ENCODE measurements at regions not wholly inside any gene's neighbourhood (a gene's known extent, or its start where the extent isn't known, plus 50 kb on each side); places are given as distances from the start of the nearest gene placed in this dataset.

- Mint-ChIP-seq H3K27me3 (ENCODE audit: low read depth) (peaks cover 7% of the 10 kb centered on the region), H3K4me1 (no peaks in the 10 kb centered on the region), H3K27ac (no peak overlapping the region), H3K4me3 (no peak overlapping the region), H3K9me3 (peaks cover 3% of the 10 kb centered on the region), H3K36me3 (ENCODE audit: low read depth) (no peaks in the 10 kb centered on the region)
- no peak for TF ChIP-seq CTCF (IDR thresholded peaks at IDR 0.05; ENCODE audit: unreplicated experiment in 3 of 3)
These were observed 364.7 kb downstream of the PTPRU start for GRCh38 chr1:29601021-29601420.

GRCh38 chr1:29599826-29600225 lies 363.5 kb downstream of the PTPRU start:
- TF ChIP-seq CTCF (IDR thresholded peaks at IDR 0.05; ENCODE audit: unreplicated experiment in 3 of 3) = no peak
- Mint-ChIP-seq H3K9me3 (no peaks in the 10 kb centered on the region), H3K36me3 (ENCODE audit: low read depth) (no peaks in the 10 kb centered on the region), H3K4me3 (no peak overlapping the region), H3K27ac (no peak overlapping the region), H3K27me3 (ENCODE audit: low read depth) (peaks cover 7% of the 10 kb centered on the region), H3K4me1 (no peaks in the 10 kb centered on the region)

GRCh38 chr1:29599071-29599470 lies 362.7 kb downstream of the PTPRU start:
- Mint-ChIP-seq H3K27me3 (ENCODE audit: low read depth) (peaks cover 7% of the 10 kb centered on the region), H3K4me3 (no peak overlapping the region), H3K27ac (no peak overlapping the region), H3K9me3 (no peaks in the 10 kb centered on the region), H3K36me3 (ENCODE audit: low read depth) (no peaks in the 10 kb centered on the region), H3K4me1 (no peaks in the 10 kb centered on the region)
- TF ChIP-seq CTCF (IDR thresholded peaks at IDR 0.05; ENCODE audit: unreplicated experiment in 3 of 3) = no peak

- Mint-ChIP-seq H3K36me3 (ENCODE audit: low read depth) (no peaks in the 10 kb centered on the region), H3K27me3 (ENCODE audit: low read depth) (peaks cover 7% of the 10 kb centered on the region), H3K4me1 (no peaks in the 10 kb centered on the region), H3K27ac (no peak overlapping the region), H3K9me3 (no peaks in the 10 kb centered on the region), H3K4me3 (no peak overlapping the region)
- TF ChIP-seq CTCF (IDR thresholded peaks at IDR 0.05; ENCODE audit: unreplicated experiment in 3 of 3) = no peak
These were observed 361.5 kb downstream of the PTPRU start for GRCh38 chr1:29597861-29598260.

GRCh38 chr1:29593601-29594382 lies 357.5 kb downstream of the PTPRU start:
- no peaks in the 10 kb centered on the region for H3K9me3 Mint-ChIP-seq
- no peak overlapping the region for H3K27ac Mint-ChIP-seq
- no peaks in the 10 kb centered on the region for H3K36me3 Mint-ChIP-seq (ENCODE audit: low read depth)
- H3K4me1 Mint-ChIP-seq = peaks cover 9% of the 10 kb centered on the region
- peaks cover 16% of the 10 kb centered on the region for H3K27me3 Mint-ChIP-seq (ENCODE audit: low read depth)
- TF ChIP-seq CTCF (IDR thresholded peaks at IDR 0.05; ENCODE audit: unreplicated experiment in 3 of 3) = no peak
- no peak overlapping the region for H3K4me3 Mint-ChIP-seq

- Mint-ChIP-seq H3K27ac (no peak overlapping the region), H3K36me3 (ENCODE audit: low read depth) (no peaks in the 10 kb centered on the region), H3K4me3 (no peak overlapping the region), H3K9me3 (no peaks in the 10 kb centered on the region), H3K4me1 (peaks cover 9% of the 10 kb centered on the region), H3K27me3 (ENCODE audit: low read depth) (peaks cover 16% of the 10 kb centered on the region)
- TF ChIP-seq CTCF (IDR thresholded peaks at IDR 0.05; ENCODE audit: unreplicated experiment in 3 of 3) = no peak
These were observed 356.4 kb downstream of the PTPRU start for GRCh38 chr1:29592731-29593130.
